WTC11 (cell line): ENCODE measurements at regions not wholly inside any gene's neighbourhood (a gene's known extent, or its start where the extent isn't known, plus 50 kb on each side); places are given as distances from the start of the nearest gene placed in this dataset.

ENCODE experiments used
- ATAC-seq: fragments of 200-7000 bp; cut with Tn5 transposase; 2 replicates; pipeline ENCODE4 v1.10.0; 2021; ENCODE audit warnings: mild to moderate bottlenecking, moderate library complexity
- CTCF ChIA-PET: fragments of 300-600 bp; sonication (Branson Sonifier 250); formaldehyde crosslinking; loops from one replicate; lab custom pipeline; 2021; ENCODE audit warnings: antibody characterized with exemption; lab: Charles Lee
- POLR2A ChIA-PET: fragments of 350-600 bp; sonication (Branson Sonifier 250); formaldehyde crosslinking; loops from one replicate; lab custom pipeline; 2021; ENCODE audit warnings: antibody characterized with exemption; lab: Charles Lee
- DNase-seq: peaks from one replicate; pipeline ENCODE4 v3.0.0; 2021; ENCODE audit warnings: low spot score
- H3K27ac Mint-ChIP-seq: 2 replicates; pipeline ENCODE4 v1.8.0; 2021; ENCODE audit warnings: mixed read lengths
- H3K27me3 Mint-ChIP-seq: 2 replicates; pipeline ENCODE4 v1.8.0; 2021; ENCODE audit warnings: low read depth, mild to moderate bottlenecking, moderate library complexity, mixed read lengths
- H3K36me3 Mint-ChIP-seq: 2 replicates; pipeline ENCODE4 v1.8.0; 2021; ENCODE audit warnings: mixed read lengths
- H3K4me1 Mint-ChIP-seq: 2 replicates; pipeline ENCODE4 v1.8.0; 2022; ENCODE audit warnings: mixed read lengths
- H3K4me3 Mint-ChIP-seq: 2 replicates; pipeline ENCODE4 v1.8.0; 2021; ENCODE audit warnings: mild to moderate bottlenecking, moderate library complexity, mixed read lengths
- H3K9me3 Mint-ChIP-seq: 2 replicates; pipeline ENCODE4 v1.8.0; 2021; ENCODE audit warnings: mixed read lengths
- ARID4B ChIP-seq: sonication (generic); formaldehyde crosslinking; IDR thresholded peaks from 2 replicates; pipeline ENCODE4 v1.8.0; 2023; ENCODE audit warnings: missing genetic modification reagents, mild to moderate bottlenecking, borderline replicate concordance
- EMX1 ChIP-seq: fragments of 250-450 bp; sonication (Bioruptor Pico); IDR thresholded peaks from 2 replicates; pipeline ENCODE4 v1.8.0; 2021; ENCODE audit warnings: mild to moderate bottlenecking
- ERG ChIP-seq: fragments of 250-450 bp; sonication (Bioruptor Pico); IDR thresholded peaks from 2 replicates; pipeline ENCODE4 v1.8.0; 2021; ENCODE audit warnings: mild to moderate bottlenecking
- ESRRA ChIP-seq: sonication (generic); formaldehyde crosslinking; IDR thresholded peaks from 2 replicates; pipeline ENCODE4 v1.8.1; 2022; ENCODE audit warnings: mild to moderate bottlenecking, missing genetic modification reagents, borderline replicate concordance
- ETV6 ChIP-seq: sonication (generic); formaldehyde crosslinking; IDR thresholded peaks from 2 replicates; pipeline ENCODE4 v1.8.1; 2022; ENCODE audit warnings: mild to moderate bottlenecking, missing genetic modification reagents
- GRHL2 ChIP-seq: fragments of 250-450 bp; sonication (Bioruptor Pico); IDR thresholded peaks from 2 replicates; pipeline ENCODE4 v1.8.0; 2022; ENCODE audit warnings: mild to moderate bottlenecking, moderate library complexity; ENCODE audit not compliant: insufficient replicate concordance, severe bottlenecking
- JAZF1 ChIP-seq: fragments of 250-450 bp; sonication (Bioruptor Pico); IDR thresholded peaks from 2 replicates; pipeline ENCODE4 v1.9.0; 2021; ENCODE audit warnings: moderate library complexity, mild to moderate bottlenecking, inconsistent platforms
- KAT7 ChIP-seq: sonication (generic); formaldehyde crosslinking; IDR thresholded peaks from 2 replicates; pipeline ENCODE4 v1.8.1; 2023; ENCODE audit warnings: missing genetic modification reagents, mild to moderate bottlenecking, borderline replicate concordance
- MXD4 ChIP-seq: fragments of 250-450 bp; sonication (Bioruptor Pico); IDR thresholded peaks from 2 replicates; pipeline ENCODE4 v1.8.0; 2021; ENCODE audit warnings: mild to moderate bottlenecking, moderate library complexity, borderline replicate concordance
- OVOL2 ChIP-seq: fragments of 250-450 bp; sonication (Bioruptor Pico); IDR thresholded peaks from 2 replicates; pipeline ENCODE4 v1.9.0; 2021; ENCODE audit warnings: mild to moderate bottlenecking, borderline replicate concordance
- RELA ChIP-seq: sonication (generic); formaldehyde crosslinking; IDR thresholded peaks from 2 replicates; pipeline ENCODE4 v1.8.1; 2022; ENCODE audit warnings: missing genetic modification reagents, mild to moderate bottlenecking, borderline replicate concordance
- SOX15 ChIP-seq: fragments of 250-450 bp; sonication (Bioruptor Pico); IDR thresholded peaks from 2 replicates; pipeline ENCODE4 v1.9.0; 2021; ENCODE audit warnings: mild to moderate bottlenecking
- SP1 ChIP-seq: sonication (generic); formaldehyde crosslinking; conservative IDR thresholded peaks from 2 replicates; pipeline ENCODE4 v1.8.1; 2022; ENCODE audit warnings: missing genetic modification reagents
- TCF7 ChIP-seq: sonication (generic); formaldehyde crosslinking; IDR thresholded peaks from 2 replicates; pipeline ENCODE4 v1.8.0; 2022; ENCODE audit warnings: mild to moderate bottlenecking, low read depth, missing genetic modification reagents, moderate library complexity
- TP53 ChIP-seq: sonication (generic); formaldehyde crosslinking; IDR thresholded peaks from 2 replicates; pipeline ENCODE4 v1.8.1; 2023; ENCODE audit warnings: mild to moderate bottlenecking, missing genetic modification reagents
- USF2 ChIP-seq: sonication (generic); formaldehyde crosslinking; IDR thresholded peaks from 2 replicates; pipeline ENCODE4 v1.8.1; 2023; ENCODE audit warnings: mild to moderate bottlenecking, missing genetic modification reagents, moderate library complexity
- ZBTB21 ChIP-seq: sonication (generic); formaldehyde crosslinking; IDR thresholded peaks from 2 replicates; pipeline ENCODE4 v1.8.1; 2023; ENCODE audit warnings: mild to moderate bottlenecking, missing genetic modification reagents, borderline replicate concordance
- ZNF138 ChIP-seq: sonication (generic); formaldehyde crosslinking; conservative IDR thresholded peaks from 2 replicates; pipeline ENCODE4 v1.8.1; 2022; ENCODE audit warnings: mild to moderate bottlenecking, moderate library complexity, missing genetic modification reagents
- ZNF263 ChIP-seq: sonication (generic); formaldehyde crosslinking; IDR thresholded peaks from 2 replicates; pipeline ENCODE4 v1.8.1; 2022; ENCODE audit warnings: low read depth, mild to moderate bottlenecking, moderate library complexity, missing genetic modification reagents
- ZNF416 ChIP-seq: fragments of 250-450 bp; sonication (Bioruptor Pico); IDR thresholded peaks from 2 replicates; pipeline ENCODE4 v1.9.0; 2021; ENCODE audit warnings: mild to moderate bottlenecking, inconsistent platforms
- ZNF423 ChIP-seq: fragments of 250-450 bp; sonication (Bioruptor Pico); IDR thresholded peaks from 2 replicates; pipeline ENCODE4 v2.1.2; 2022; ENCODE audit warnings: mild to moderate bottlenecking, moderate library complexity
- ZNF512 ChIP-seq: sonication (generic); formaldehyde crosslinking; IDR thresholded peaks from 2 replicates; pipeline ENCODE4 v1.8.1; 2022; ENCODE audit warnings: missing genetic modification reagents, borderline replicate concordance
- ZSCAN18 ChIP-seq: fragments of 250-450 bp; sonication (Bioruptor Pico); IDR thresholded peaks from 2 replicates; pipeline ENCODE4 v2.1.2; 2022; ENCODE audit warnings: mild to moderate bottlenecking, moderate library complexity

- H3K4me3 Mint-ChIP-seq, result no peak overlapping the region
- ChIA-PET POLR2A (no interaction called here), CTCF (interaction anchor here (0.6 kb wide), 1 partner anchor 96 kb away, joined by 3 read pairs; no protein-coding TSS in a partner anchor)
- peaks cover 3% of the 10 kb centered on the region; the same call in 1 of the 2 replicates for H3K27me3 Mint-ChIP-seq
- H3K4me1 Mint-ChIP-seq, result no peaks in the 10 kb centered on the region
- no peaks in the 10 kb centered on the region for H3K36me3 Mint-ChIP-seq
- DNase-seq (no peak), ATAC-seq (no peak)
- TF ChIP-seq TP53 (CRISPR knock-in tag) (no peak), ZNF138 (CRISPR knock-in tag) (no peak), ZBTB21 (CRISPR knock-in tag) (no peak), ZNF423 (CRISPR knock-in tag) (no peak), KAT7 (CRISPR knock-in tag) (no peak), JAZF1 (no peak), ERG (CRISPR knock-in tag) (no peak), SOX15 (CRISPR knock-in tag) (no peak), ESRRA (CRISPR knock-in tag) (no peak), RELA (CRISPR knock-in tag) (no peak), ARID4B (CRISPR knock-in tag) (no peak), ZSCAN18 (CRISPR knock-in tag) (no peak), ZNF263 (CRISPR knock-in tag) (no peak), MXD4 (no peak), ZNF416 (CRISPR knock-in tag) (no peak), USF2 (CRISPR knock-in tag) (no peak), SP1 (CRISPR knock-in tag) (no peak), EMX1 (CRISPR knock-in tag) (no peak), ETV6 (CRISPR knock-in tag) (no peak)
- no peak overlapping the region for H3K27ac Mint-ChIP-seq
- H3K9me3 Mint-ChIP-seq, result peaks cover 7% of the 10 kb centered on the region
These were observed 270.1 kb downstream of the RDH14 start for GRCh38 chr2:18290386-18290785.

- H3K4me3 Mint-ChIP-seq, result no peak overlapping the region
- H3K9me3 Mint-ChIP-seq, result peaks cover 22% of the 10 kb centered on the region
- H3K36me3 Mint-ChIP-seq, result no peaks in the 10 kb centered on the region
- no peak overlapping the region for H3K27ac Mint-ChIP-seq
- no peak for DNase-seq
- ChIA-PET POLR2A (no interaction called here), CTCF (no interaction called here)
- H3K4me1 Mint-ChIP-seq, result no peaks in the 10 kb centered on the region
- ATAC-seq, result no peak
- H3K27me3 Mint-ChIP-seq, result peaks cover 3% of the 10 kb centered on the region; the same call in 1 of the 2 replicates
- no peak for TF ChIP-seq TCF7 (CRISPR knock-in tag)
- TF ChIP-seq GRHL2, result no peak
- no peak for TF ChIP-seq ARID4B (CRISPR knock-in tag)
- no peak for TF ChIP-seq ZNF512 (CRISPR knock-in tag)
- no peak for TF ChIP-seq ZNF423 (CRISPR knock-in tag)
- no peak for TF ChIP-seq OVOL2
These were observed 273.6 kb downstream of the RDH14 start for GRCh38 chr2:18286897-18287296.
